ENCODE measurements at regions not wholly inside any gene's neighbourhood (a gene's known extent, or its start where the extent isn't known, plus 50 kb on each side); places are given as distances from the start of the nearest gene placed in this dataset.

DNA sequence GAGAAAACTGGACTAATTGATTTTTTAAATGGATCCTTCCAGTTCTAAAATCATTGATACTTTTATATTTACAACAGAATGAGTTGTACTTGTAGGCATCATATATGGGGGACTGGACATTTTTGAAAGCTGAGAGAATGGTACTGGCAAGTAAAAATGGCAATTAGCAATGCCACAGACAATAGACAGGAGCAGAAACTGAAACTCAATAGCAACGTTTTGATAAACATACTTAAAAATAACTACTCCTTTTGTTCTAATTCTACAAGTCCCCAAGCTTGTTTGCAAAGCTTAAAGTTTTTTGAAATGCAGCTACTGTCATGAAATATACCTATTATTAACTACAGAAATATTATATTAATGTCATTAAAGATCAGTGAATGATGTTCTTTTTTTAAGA is 52.8 kb upstream of the FBXL7 start:
- no peak for DNase-seq

DNA sequence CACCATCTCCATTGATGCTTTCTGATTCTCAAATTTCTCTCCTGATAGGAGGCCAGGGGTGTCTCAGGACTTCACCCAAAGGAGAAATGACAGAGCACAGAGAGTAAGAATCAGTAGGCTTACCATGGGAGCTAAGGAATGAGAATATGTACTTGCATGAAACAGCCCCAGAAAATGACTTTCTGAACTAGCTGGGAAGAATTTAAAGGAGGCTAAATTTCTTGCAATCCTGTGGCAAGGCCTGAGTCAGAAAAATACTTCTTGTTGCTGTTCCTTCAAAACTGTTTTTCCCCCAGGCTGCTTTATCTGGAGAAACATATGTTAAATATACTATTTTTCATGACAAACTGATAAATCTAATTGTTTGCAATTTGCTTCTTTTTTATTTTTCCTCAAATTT is 53.4 kb upstream of the FBXL7 start:
- no peak for DNase-seq

GRCh38 chr5:15442193-15442570 is 57.8 kb upstream of the FBXL7 start:
- no peak for DNase-seq

- DNase-seq: no peak
Observed at GRCh38 chr5:15441433-15442192, 58.4 kb upstream of the FBXL7 start.

GRCh38 chr5:15440434-15440833 is 59.5 kb upstream of the FBXL7 start:
- DNase-seq: no peak

- no peak for DNase-seq
Observed at GRCh38 chr5:15439801-15440200, 60.2 kb upstream of the FBXL7 start.

DNA sequence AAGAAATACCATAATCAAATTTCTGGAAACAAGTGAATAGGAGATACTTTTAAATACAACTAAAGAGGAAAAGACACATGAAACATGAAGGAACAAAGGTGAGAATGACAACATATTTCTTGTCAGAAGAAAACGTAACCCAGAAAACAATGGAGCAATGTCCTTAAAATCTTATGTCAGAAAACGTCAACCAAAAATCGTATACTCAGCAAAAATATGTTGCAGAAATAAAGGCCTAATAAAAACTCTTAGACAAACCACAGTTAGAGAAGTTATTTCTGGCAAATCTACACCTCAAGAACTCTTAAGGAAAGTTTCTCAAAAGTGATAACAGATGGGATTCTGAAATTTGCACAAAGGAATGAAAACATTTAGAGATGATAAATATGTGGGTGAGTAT is 66.3 kb upstream of the FBXL7 start:
- no peak for DNase-seq

DNA sequence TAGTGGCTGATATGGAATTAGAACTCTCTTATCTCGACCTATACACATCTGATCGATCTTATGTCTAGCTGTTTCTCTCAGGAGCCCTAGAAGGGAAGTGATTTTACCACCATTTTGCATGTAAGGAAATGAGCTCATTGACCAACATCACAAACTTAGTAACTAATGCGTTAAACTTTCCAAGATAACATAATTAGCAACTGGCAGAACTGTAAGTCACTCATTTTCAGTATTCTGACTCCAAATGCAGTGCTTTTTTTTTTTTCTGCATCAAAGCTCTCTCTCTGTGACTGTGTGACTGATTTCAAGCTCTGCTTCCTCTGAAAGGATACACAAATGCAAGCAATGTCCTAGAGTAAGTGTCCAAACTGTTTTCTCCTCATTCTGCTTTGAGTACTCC is 68.1 kb upstream of the FBXL7 start:
- no peak for DNase-seq

DNA sequence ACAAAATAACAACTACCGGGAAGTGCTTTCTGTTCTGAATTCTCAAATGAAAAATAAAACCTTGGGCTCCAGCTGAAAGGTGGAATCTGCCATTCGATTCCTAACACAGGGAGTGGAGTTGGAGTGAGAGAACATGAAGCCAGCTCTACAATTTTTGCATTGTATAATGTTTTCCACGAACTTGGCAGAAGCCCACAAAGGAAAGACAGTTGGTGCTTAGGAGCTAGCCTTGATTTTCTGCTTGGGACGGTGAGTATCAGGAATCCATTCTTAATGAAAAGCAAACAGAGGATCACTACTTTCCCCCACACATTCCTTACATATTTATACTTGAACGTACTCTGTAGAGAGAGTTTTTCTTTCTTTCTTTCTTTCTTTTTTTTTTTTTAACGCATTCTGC is 74.2 kb upstream of the FBXL7 start:
- DNase-seq: no peak

DNA sequence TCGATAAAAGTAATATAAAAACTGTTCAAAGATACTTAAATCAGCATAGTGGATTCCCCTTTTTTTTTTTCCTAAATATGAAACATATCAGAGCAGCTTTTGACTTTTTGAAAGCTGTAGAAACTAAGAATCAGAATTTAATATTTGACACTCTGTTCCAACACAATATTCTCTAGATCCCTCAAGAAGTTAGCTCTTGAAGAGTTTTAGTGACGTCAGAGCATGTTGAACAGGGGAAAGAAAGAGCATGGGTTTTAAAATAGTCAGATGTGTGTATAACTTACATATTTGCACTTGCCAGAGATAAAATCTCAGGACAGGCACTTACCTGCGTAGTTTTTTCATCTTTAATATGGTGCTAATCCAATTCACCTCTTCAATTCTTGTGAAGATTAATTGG is 75.2 kb upstream of the FBXL7 start:
- no peak for DNase-seq

DNA sequence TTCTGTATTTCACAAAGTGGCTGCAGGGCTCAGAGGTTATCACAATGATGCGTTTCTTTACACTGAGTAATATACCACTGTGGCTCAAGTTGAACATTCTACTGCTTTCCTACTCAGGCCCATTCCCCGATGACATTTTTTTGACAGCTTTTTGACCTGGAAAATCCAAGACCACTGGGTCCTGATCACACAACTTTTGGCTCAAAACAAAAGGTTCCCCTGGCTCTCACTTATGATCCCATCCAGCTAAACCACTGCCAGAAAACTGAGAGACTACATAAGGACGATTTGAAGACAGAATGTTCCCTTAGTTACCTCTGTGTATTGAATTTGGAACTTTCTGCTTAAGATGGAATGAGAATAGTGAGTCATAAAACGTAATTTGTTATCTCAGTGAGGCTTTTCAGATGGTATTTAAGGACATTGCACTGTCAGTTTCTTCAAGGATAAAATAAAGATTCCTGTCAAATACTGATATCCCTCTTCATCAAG is 78.0 kb upstream of the FBXL7 start:
- DNase-seq: no peak

GRCh38 chr5:15421381-15421780 is 78.6 kb upstream of the FBXL7 start:
- DNase-seq: no peak

DNA sequence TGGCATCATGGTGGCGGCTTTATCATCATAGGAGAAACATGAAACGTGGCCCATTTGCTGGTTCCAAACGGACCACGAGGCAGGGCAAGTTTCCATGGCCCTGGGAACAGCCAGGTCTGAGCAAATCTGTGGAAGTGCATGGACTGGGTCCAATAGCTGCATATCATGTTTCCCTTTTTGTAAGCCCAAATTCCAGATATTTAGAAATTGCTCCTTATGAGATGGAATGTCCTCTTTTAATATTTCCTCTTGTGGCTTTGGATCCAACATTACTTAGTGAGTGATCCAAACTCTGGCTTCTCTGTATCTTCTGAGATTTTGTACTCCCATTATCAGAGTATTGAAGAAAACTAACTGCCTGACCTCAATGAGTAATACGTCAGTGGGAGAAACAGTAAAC is 79.8 kb upstream of the FBXL7 start:
- DNase-seq: no peak

DNA sequence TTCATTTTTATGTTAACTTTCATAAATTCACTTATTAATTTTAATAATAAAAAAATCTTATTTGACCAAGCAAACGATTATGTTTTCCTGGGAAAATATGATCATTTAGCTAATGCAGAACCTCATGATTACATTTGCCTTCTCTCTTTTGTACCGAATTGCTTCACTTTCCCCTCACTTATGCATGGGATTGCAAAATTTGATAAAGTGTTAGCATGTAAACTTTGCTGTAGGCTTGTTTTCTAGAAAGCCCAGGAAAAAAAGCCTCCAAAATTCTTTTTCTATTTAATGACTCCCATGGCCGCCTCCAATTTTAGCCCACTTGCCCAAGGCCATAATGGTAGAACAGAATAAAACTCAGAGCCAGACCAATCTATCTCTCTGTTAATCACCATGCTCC is 82.8 kb upstream of the FBXL7 start:
- no peak for DNase-seq

GRCh38 chr5:15406478-15406877 is 93.5 kb upstream of the FBXL7 start:
- DNase-seq: no peak

- no peak for DNase-seq
Observed at GRCh38 chr5:15393146-15393545, 106.8 kb upstream of the FBXL7 start.

- DNase-seq: no peak
Observed at GRCh38 chr5:15391704-15392397, 108.1 kb upstream of the FBXL7 start.

DNA sequence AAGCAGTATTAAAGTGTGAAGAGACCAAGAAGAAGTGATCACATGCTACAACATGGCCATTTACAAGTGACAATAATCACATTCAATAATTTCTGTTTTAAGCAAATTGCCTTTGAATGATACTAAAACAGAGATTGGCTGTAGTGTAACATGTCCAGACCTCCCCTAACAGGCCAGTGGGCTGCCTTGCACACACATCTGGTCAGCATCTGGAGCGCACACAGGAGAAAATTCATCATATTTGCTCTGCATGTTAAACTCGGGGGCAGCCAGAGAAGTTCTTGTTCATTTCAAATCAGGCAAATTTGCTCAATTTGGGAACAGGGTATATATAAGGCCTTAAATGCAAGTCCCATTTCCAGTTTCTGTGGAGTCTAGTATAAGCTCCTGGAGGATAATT is 111.1 kb upstream of the FBXL7 start:
- no peak for DNase-seq

DNA sequence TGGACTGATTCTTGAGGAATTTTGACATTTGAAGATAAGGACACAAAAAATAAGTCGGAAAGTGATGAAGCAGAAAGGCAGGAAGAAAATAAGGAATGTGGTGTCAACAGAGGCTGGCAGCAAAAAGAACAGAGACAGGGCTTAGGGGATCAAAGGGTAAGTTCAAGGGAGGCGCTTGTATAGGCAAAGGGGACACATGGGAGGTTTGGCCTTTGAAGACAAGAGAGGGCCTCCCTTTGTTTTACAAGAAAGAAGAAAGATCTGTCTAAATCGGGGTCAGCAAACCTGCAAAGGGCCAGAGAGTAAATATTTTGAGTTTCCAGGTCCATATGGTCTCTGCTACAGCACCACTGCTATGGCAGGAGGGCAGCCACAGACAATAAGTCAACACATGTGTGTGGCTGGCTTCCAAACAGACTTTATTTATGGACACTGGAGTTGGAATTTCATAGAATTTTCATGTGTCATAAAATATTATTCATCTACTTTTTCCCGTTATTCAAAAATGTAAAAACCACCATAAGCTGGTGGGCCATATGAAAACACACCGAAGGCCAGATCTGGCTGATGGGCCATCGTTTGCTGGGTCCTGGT is 112.0 kb upstream of the FBXL7 start:
- DNase-seq: no peak

DNA sequence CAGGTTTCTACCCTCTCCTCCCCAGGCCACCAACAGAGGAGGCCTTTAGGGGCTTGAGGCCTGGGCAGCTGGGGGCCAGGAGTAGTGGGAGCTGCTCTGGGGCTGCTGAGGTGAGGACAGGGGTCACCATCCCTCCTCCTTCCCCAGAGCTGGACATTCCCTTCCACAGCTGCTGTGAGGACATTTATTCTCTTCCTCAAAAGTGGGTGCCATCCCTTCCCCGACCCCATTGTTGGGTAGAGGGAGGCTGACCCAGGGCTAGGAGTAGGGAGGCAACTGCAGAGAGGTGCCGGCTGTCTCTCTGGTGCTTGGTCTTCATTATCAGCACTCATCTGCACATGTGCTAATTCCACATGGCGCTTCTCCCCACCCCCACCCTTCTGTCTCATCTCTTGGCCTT is 113.9 kb upstream of the FBXL7 start:
- no peak for DNase-seq

- DNase-seq: no peak
Observed at GRCh38 chr5:15385553-15385952, 114.4 kb upstream of the FBXL7 start.

- DNase-seq: no peak
Observed at GRCh38 chr5:15385037-15385436, 114.9 kb upstream of the FBXL7 start.

GRCh38 chr5:15384581-15384980 is 115.4 kb upstream of the FBXL7 start:
- DNase-seq: peak in 1 of 58 donors; percentile 3
